CD4-positive, alpha-beta T cell (primary cell): ENCODE measurements at regions not wholly inside any gene's neighbourhood (a gene's known extent, or its start where the extent isn't known, plus 50 kb on each side); places are given as distances from the start of the nearest gene placed in this dataset.

Source experiments
- ATAC-seq: fragments of 200-7000 bp; cut with Tn5 transposase; one replicate; pipeline ENCODE4 v1.10.0; 2022; ENCODE audit warnings: mild to moderate bottlenecking; ENCODE audit not compliant: poor library complexity
- CTCF ChIA-PET: fragments of 350-600 bp; sonication (Branson Sonifier 250); formaldehyde crosslinking; loops from one replicate; lab custom pipeline; 2021; ENCODE audit warnings: antibody characterized with exemption, inconsistent platforms; lab: Charles Lee
- POLR2A ChIA-PET: fragments of 350-600 bp; sonication (Branson Sonifier 250); formaldehyde crosslinking; loops from one replicate; lab custom pipeline; 2021; ENCODE audit warnings: antibody characterized with exemption, inconsistent platforms; lab: Charles Lee
- DNase-seq, 14 experiments: peaks; one replicate each; pipeline ENCODE4 v3.0.0-alpha.2; 2013 to 2020; ENCODE audit warnings: mixed read lengths in 2 of 14
- H3K27ac ChIP-seq, 2 donors: one replicate each; pipeline versions ENCODE4 v1.5.1 to v1.7.0; 2013; ENCODE audit warnings: low read length in 2 of 2, low read depth in 1 of 2, mild to moderate bottlenecking in 1 of 2
- H3K27me3 ChIP-seq, 2 experiments: 1 replicate in 1 of 2; 2 replicates in 1 of 2; pipeline versions ENCODE4 v1.6.1 to v1.7.0; 2013; ENCODE audit warnings: low read length in 2 of 2, control low read depth in 1 of 2, mild to moderate bottlenecking in 1 of 2, moderate library complexity in 1 of 2; ENCODE audit not compliant: insufficient read depth in 2 of 2, control insufficient read depth in 1 of 2
- H3K36me3 ChIP-seq: one replicate; pipeline ENCODE4 v1.6.1; 2013; ENCODE audit warnings: low read length, control low read depth; ENCODE audit not compliant: insufficient read depth
- H3K4me1 ChIP-seq: one replicate; pipeline ENCODE4 v1.6.1; 2013; ENCODE audit warnings: low read length, control low read depth; ENCODE audit not compliant: insufficient read depth
- H3K4me3 ChIP-seq: one replicate; pipeline ENCODE4 v1.5.1; 2013; ENCODE audit warnings: mild to moderate bottlenecking, low read length, moderate library complexity
- H3K9me3 ChIP-seq, 2 experiments: 1 replicate in 1 of 2; 2 replicates in 1 of 2; pipeline versions ENCODE4 v1.6.1 to v1.7.0; 2013; ENCODE audit warnings: low read length in 2 of 2, mild to moderate bottlenecking in 2 of 2, control low read depth in 1 of 2, moderate library complexity in 1 of 2; ENCODE audit not compliant: control insufficient read depth in 1 of 2, insufficient read depth in 1 of 2
- H3K27ac Mint-ChIP-seq: one replicate; pipeline ENCODE4 v1.8.0; 2020; ENCODE audit warnings: mixed read lengths
- H3K27me3 Mint-ChIP-seq: one replicate; pipeline ENCODE4 v1.8.0; 2021; ENCODE audit warnings: mixed read lengths
- H3K36me3 Mint-ChIP-seq: one replicate; pipeline ENCODE4 v1.8.0; 2021; ENCODE audit warnings: low read depth, mixed read lengths
- H3K4me1 Mint-ChIP-seq: one replicate; pipeline ENCODE4 v1.8.0; 2021; ENCODE audit warnings: low read depth, mixed read lengths
- H3K4me3 Mint-ChIP-seq: one replicate; pipeline ENCODE4 v1.8.0; 2020; ENCODE audit warnings: mild to moderate bottlenecking, mixed read lengths
- H3K9me3 Mint-ChIP-seq: one replicate; pipeline ENCODE4 v1.8.0; 2020; ENCODE audit warnings: mixed read lengths
- CTCF ChIP-seq: fragments of 200-600 bp; IDR thresholded peaks from one replicate; pipeline ENCODE4 v1.8.0; 2022; ENCODE audit warnings: antibody characterized with exemption, mild to moderate bottlenecking
- intact Hi-C, 2 experiments: fragments of 100-400 bp; cut with DNase I in 1 of 2; cut with micrococcal nuclease in 1 of 2; formaldehyde crosslinking; loops; one replicate each; pipeline versions ENCODE4 v1.15.1 to v1.9.0; 2023 to 2025; cut with DNase I, micrococcal nuclease

GRCh38 chr2:21561965-21562364 is 438.2 kb downstream of the TDRD15 start:
- no peaks in the 10 kb centered on the region for H3K27me3 ChIP-seq
- Mint-ChIP-seq H3K9me3 (peaks cover 12% of the 10 kb centered on the region), H3K4me3 (no peak overlapping the region), H3K27me3 (no peaks in the 10 kb centered on the region), H3K27ac (no peak overlapping the region), H3K4me1 (no peaks in the 10 kb centered on the region), H3K36me3 (no peaks in the 10 kb centered on the region)
- no peak overlapping the region for H3K4me3 ChIP-seq
- CTCF ChIA-PET: no interaction called here
- POLR2A ChIA-PET: no interaction called here
- intact Hi-C loops: no loop called here
- no peak for TF ChIP-seq CTCF
- no peaks in the 10 kb centered on the region for H3K36me3 ChIP-seq
- H3K4me1 ChIP-seq: no peaks in the 10 kb centered on the region
- H3K27ac ChIP-seq: no peak overlapping the region
- DNase-seq (no peak), ATAC-seq (no peak)
- H3K9me3 ChIP-seq: peaks cover 0 to 4% of the 10 kb centered on the region in 2 experiments

- intact Hi-C loops: no loop called here
- ATAC-seq (no peak), DNase-seq (no peak)
- no peak overlapping the region for H3K4me3 ChIP-seq
- no peaks in the 10 kb centered on the region for H3K36me3 ChIP-seq
- H3K9me3 ChIP-seq: peaks cover 0 to 4% of the 10 kb centered on the region in 2 experiments
- H3K4me1 ChIP-seq: no peaks in the 10 kb centered on the region
- POLR2A ChIA-PET: no interaction called here
- H3K27me3 Mint-ChIP-seq: no peaks in the 10 kb centered on the region
- no peaks in the 10 kb centered on the region for H3K4me1 Mint-ChIP-seq
- no peak overlapping the region for H3K27ac Mint-ChIP-seq
- H3K36me3 Mint-ChIP-seq: no peaks in the 10 kb centered on the region
- no peak for TF ChIP-seq CTCF
- no peak overlapping the region for H3K4me3 Mint-ChIP-seq
- CTCF ChIA-PET: no interaction called here
- peaks cover 12% of the 10 kb centered on the region for H3K9me3 Mint-ChIP-seq
- H3K27ac ChIP-seq: no peak overlapping the region
- no peaks in the 10 kb centered on the region for H3K27me3 ChIP-seq
Observed at GRCh38 chr2:21567395-21567794, 443.6 kb downstream of the TDRD15 start.

- ChIA-PET POLR2A (no interaction called here), CTCF (no interaction called here)
- no peak overlapping the region for H3K4me3 Mint-ChIP-seq
- H3K4me1 ChIP-seq: no peaks in the 10 kb centered on the region
- DNase-seq (no peak), ATAC-seq (no peak)
- H3K27ac ChIP-seq: no peak overlapping the region
- TF ChIP-seq CTCF: no peak
- H3K4me3 ChIP-seq: no peak overlapping the region
- intact Hi-C loops: no loop called here
- no peaks in the 10 kb centered on the region for H3K9me3 ChIP-seq
- no peaks in the 10 kb centered on the region for H3K27me3 Mint-ChIP-seq
- H3K36me3 Mint-ChIP-seq: no peaks in the 10 kb centered on the region
- H3K4me1 Mint-ChIP-seq: no peaks in the 10 kb centered on the region
- H3K9me3 Mint-ChIP-seq: peaks cover 6% of the 10 kb centered on the region
- no peaks in the 10 kb centered on the region for H3K36me3 ChIP-seq
- no peak overlapping the region for H3K27ac Mint-ChIP-seq
- no peaks in the 10 kb centered on the region for H3K27me3 ChIP-seq
Observed at GRCh38 chr2:21571686-21572085, 447.9 kb downstream of the TDRD15 start.
